PC-9 (cell line): ENCODE measurements at regions not wholly inside any gene's neighbourhood (a gene's known extent, or its start where the extent isn't known, plus 50 kb on each side); places are given as distances from the start of the nearest gene placed in this dataset.

ENCODE experiments used
- BruUV-seq: library from RNA; stranded (reverse); fragments of 400-500 nt; replicated peaks from 2 replicates; lab custom pipeline; 2021; lab: Mats Ljungman, UMichigan
- CTCF ChIA-PET: fragments of 300-600 bp; sonication (Branson Sonifier 250); formaldehyde crosslinking; loops from one replicate; lab custom pipeline; 2022; ENCODE audit warnings: antibody characterized with exemption; lab: Charles Lee
- POLR2A ChIA-PET: fragments of 300-600 bp; sonication (Branson Sonifier 250); formaldehyde crosslinking; loops from one replicate; lab custom pipeline; 2022; ENCODE audit warnings: antibody characterized with exemption; ENCODE audit not compliant: unreplicated experiment; lab: Charles Lee
- DNase-seq, 2 experiments: peaks; one replicate each; pipeline versions ENCODE4 v3.0.0 to v3.0.0-alpha.2; 2015 to 2022; ENCODE audit warnings: mixed read lengths in 1 of 2
- H2AFZ ChIP-seq: fragments of 200-600 bp; sonication (generic); 2 replicates; pipeline ENCODE4 v1.8.1; 2017; ENCODE audit warnings: antibody characterized with exemption
- H3F3A ChIP-seq: fragments of 200-600 bp; sonication (generic); 2 replicates; pipeline ENCODE4 v1.8.1; 2017; ENCODE audit warnings: antibody characterized with exemption, mild to moderate bottlenecking, low read depth; ENCODE audit not compliant: insufficient read depth
- H3K27ac ChIP-seq: fragments of 200-600 bp; sonication (generic); 2 replicates; pipeline ENCODE4 v1.6.1; 2016; ENCODE audit warnings: mixed run types
- H3K27me3 ChIP-seq: fragments of 200-600 bp; sonication (generic); 2 replicates; pipeline ENCODE4 v1.6.1; 2016; ENCODE audit warnings: low read depth, mixed run types; ENCODE audit not compliant: insufficient read depth
- H3K36me3 ChIP-seq: fragments of 200-600 bp; sonication (generic); 2 replicates; pipeline ENCODE4 v1.6.1; 2016; ENCODE audit warnings: low read depth, mixed run types
- H3K4me1 ChIP-seq: fragments of 200-600 bp; sonication (generic); replicated peaks from 2 replicates; pipeline ENCODE4 v1.6.1; 2016; ENCODE audit warnings: mixed run types; ENCODE audit not compliant: insufficient read depth
- H3K4me2 ChIP-seq: fragments of 200-600 bp; sonication (generic); 2 replicates; pipeline ENCODE4 v1.6.1; 2017; ENCODE audit warnings: mixed run types
- H3K4me3 ChIP-seq: fragments of 200-600 bp; sonication (generic); 2 replicates; pipeline ENCODE4 v1.6.1; 2016; ENCODE audit warnings: mixed run types
- H3K79me2 ChIP-seq: fragments of 200-600 bp; sonication (generic); 2 replicates; pipeline ENCODE4 v1.6.1; 2017; ENCODE audit warnings: low read depth, mixed run types
- H3K9me2 ChIP-seq: fragments of 200-600 bp; sonication (generic); 2 replicates; pipeline ENCODE4 v1.8.1; 2017; ENCODE audit warnings: mild to moderate bottlenecking; ENCODE audit not compliant: insufficient read depth
- H3K9me3 ChIP-seq: fragments of 200-600 bp; sonication (generic); 2 replicates; pipeline ENCODE4 v1.8.1; 2016; ENCODE audit warnings: low read depth; ENCODE audit not compliant: insufficient read depth
- H4K20me1 ChIP-seq: fragments of 200-600 bp; sonication (generic); 2 replicates; pipeline ENCODE4 v1.8.1; 2017; ENCODE audit not compliant: insufficient read depth
- EZH2 ChIP-seq: fragments of 200-600 bp; sonication (generic); IDR thresholded peaks from 2 replicates; pipeline ENCODE4 v1.8.0; 2017; ENCODE audit warnings: antibody characterized with exemption, low read depth
- intact Hi-C: fragments of 100-400 bp; cut with micrococcal nuclease; formaldehyde crosslinking; loops from one replicate; pipeline ENCODE4 v1.10.0; 2022; ENCODE audit not compliant: unreplicated experiment
- TF ChIP-seq, protein P1 (sequence below): fragments of 200-600 bp; sonication (generic); conservative IDR thresholded peaks from 2 replicates; pipeline ENCODE4 v1.6.1; 2017; ENCODE audit warnings: mixed run types, antibody characterized with exemption, mild to moderate bottlenecking, moderate library complexity

DNA sequence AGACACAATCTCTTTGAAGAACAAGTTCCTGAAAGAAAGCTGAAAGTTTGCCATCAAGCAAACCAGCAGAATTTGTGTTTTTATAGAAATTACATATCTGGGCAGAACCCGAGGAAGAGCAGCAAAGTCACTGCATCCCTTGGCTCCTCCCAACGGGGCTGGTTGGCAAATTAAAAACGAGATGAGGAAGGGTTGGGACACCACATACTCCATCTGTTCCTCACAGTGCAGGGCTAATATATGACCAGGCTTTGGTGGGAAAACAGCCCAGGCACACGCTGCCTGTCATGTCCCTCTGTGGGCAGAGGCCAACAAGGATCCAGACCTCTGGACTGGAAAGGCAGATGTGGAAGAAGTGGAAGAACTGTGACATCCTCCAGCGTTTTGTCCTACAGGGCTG is 607.3 kb downstream of the CDH26 start:
- no TSS peak for BruUV-seq
- H3K79me2 ChIP-seq = no peaks in the 10 kb centered on the region
- no peaks in the 10 kb centered on the region for H3K9me3 ChIP-seq
- no peak overlapping the region for H3K27ac ChIP-seq
- H3K9me2 ChIP-seq = no peaks in the 10 kb centered on the region
- 0 out of 2 replicates have a peak, but pooled peaks cover 2% of the 10 kb centered on the region for H4K20me1 ChIP-seq
- no peak for DNase-seq
- intact Hi-C loops = no loop called here
- ChIA-PET CTCF (no interaction called here), POLR2A (no interaction called here)
- no peak for TF ChIP-seq EZH2
- TF ChIP-seq, protein P1, sequence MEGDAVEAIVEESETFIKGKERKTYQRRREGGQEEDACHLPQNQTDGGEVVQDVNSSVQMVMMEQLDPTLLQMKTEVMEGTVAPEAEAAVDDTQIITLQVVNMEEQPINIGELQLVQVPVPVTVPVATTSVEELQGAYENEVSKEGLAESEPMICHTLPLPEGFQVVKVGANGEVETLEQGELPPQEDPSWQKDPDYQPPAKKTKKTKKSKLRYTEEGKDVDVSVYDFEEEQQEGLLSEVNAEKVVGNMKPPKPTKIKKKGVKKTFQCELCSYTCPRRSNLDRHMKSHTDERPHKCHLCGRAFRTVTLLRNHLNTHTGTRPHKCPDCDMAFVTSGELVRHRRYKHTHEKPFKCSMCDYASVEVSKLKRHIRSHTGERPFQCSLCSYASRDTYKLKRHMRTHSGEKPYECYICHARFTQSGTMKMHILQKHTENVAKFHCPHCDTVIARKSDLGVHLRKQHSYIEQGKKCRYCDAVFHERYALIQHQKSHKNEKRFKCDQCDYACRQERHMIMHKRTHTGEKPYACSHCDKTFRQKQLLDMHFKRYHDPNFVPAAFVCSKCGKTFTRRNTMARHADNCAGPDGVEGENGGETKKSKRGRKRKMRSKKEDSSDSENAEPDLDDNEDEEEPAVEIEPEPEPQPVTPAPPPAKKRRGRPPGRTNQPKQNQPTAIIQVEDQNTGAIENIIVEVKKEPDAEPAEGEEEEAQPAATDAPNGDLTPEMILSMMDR = no peak
- no peak overlapping the region for H2AFZ ChIP-seq
- H3F3A ChIP-seq = no peaks in the 10 kb centered on the region
- H3K4me2 ChIP-seq = no peak overlapping the region
- no peak overlapping the region for H3K4me3 ChIP-seq
- H3K36me3 ChIP-seq = no peaks in the 10 kb centered on the region
- H3K4me1 ChIP-seq = no peaks in the 10 kb centered on the region
- H3K27me3 ChIP-seq = peaks cover 79% of the 10 kb centered on the region

DNA sequence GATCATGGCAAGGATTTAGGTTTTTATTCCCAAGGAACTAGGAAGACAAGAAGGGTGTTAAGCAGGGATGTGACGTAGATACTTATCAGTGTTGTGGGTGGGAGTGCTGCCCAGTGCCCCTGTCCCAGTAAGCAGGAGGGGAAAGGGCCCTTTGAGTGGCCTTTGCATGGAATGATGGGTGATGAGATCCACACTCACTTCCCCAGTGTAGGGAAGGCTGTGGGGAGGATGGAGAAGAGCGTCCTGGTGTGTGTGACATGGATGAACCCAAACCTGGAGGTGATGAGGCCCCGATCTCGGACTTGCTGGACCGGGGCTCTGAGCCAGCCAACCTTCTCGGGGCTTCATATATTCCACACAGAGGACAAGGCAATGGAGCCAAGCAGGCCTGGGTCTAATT is 610.9 kb downstream of the CDH26 start:
- Histone ChIP-seq H3K79me2 (no peaks in the 10 kb centered on the region), H3K4me2 (no peak overlapping the region), H3K27me3 (peaks cover 66% of the 10 kb centered on the region), H3K9me2 (no peaks in the 10 kb centered on the region), H3K9me3 (no peaks in the 10 kb centered on the region), H2AFZ (no peak overlapping the region), H4K20me1 (no peaks in the 10 kb centered on the region; the same call in 1 of the 2 replicates), H3F3A (no peaks in the 10 kb centered on the region), H3K4me1 (no peaks in the 10 kb centered on the region), H3K4me3 (no peak overlapping the region), H3K27ac (no peak overlapping the region), H3K36me3 (no peaks in the 10 kb centered on the region)
- DNase-seq = no peak
- TF ChIP-seq, protein P1 = no peak
- no peak for TF ChIP-seq EZH2
- ChIA-PET POLR2A (no interaction called here), CTCF (no interaction called here)
- intact Hi-C loops = no loop called here
- no TSS peak for BruUV-seq

DNA sequence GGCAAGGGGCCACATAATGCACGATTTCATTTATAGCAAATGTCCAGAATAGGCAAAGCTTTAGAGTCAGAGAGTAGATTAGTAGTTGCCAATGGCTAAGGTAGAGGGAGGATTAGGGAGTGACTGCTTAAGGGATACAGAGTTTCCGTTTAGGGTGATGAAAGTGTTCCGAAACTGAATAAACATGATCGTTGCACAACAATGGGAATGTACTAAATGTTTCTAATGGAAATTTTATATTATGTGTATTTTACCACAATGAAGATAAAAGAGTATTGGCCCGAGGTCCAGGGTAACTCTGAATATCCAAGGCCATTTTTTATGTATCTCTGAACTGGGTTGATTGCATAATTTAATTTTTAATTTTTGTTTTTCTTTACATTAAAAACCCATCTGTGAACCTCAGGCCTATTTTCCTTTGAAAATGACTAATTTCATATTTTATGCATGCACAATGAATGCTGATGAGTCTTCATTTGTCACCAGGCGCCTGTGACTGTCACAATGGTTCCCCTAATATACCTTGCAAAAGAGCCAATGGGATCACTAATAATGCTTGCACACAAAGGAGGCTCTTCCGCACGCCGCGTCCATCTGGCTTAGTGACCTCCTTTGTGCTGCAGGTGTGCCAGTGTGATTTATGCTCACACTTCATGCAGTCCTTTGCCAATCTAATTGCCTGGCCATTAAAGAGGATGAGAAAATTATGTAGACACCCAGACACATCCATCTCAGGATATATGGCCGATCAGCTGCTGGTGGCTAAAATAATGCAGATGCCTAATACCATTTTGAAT is 612.5 kb downstream of the CDH26 start:
- intact Hi-C loops = no loop called here
- POLR2A ChIA-PET = no interaction called here
- Histone ChIP-seq H3K36me3 (no peaks in the 10 kb centered on the region), H3F3A (no peaks in the 10 kb centered on the region), H2AFZ (no peak overlapping the region), H3K4me3 (no peak overlapping the region), H3K27me3 (peaks cover 58% of the 10 kb centered on the region), H3K79me2 (no peaks in the 10 kb centered on the region), H4K20me1 (no peaks in the 10 kb centered on the region; the same call in 1 of the 2 replicates), H3K27ac (no peak overlapping the region), H3K9me2 (no peaks in the 10 kb centered on the region), H3K4me2 (no peak overlapping the region), H3K4me1 (no peaks in the 10 kb centered on the region), H3K9me3 (no peaks in the 10 kb centered on the region)
- no peak for TF ChIP-seq EZH2
- TF ChIP-seq, protein P1 = no peak
- DNase-seq = no peak
- CTCF ChIA-PET = no interaction called here
- no TSS peak for BruUV-seq
